HEK293 (cell line): ENCODE measurements at regions not wholly inside any gene's neighbourhood (a gene's known extent, or its start where the extent isn't known, plus 50 kb on each side); places are given as distances from the start of the nearest gene placed in this dataset.
"Not testable (repeated sequence)": the region's sequence is repeated elsewhere in the genome, so short reads cannot be mapped to it uniquely, and the experiment has no call there.

ENCODE experiments used
- CTCF ChIA-PET: fragments of 350-600 bp; formaldehyde crosslinking; extraction: SDS; loops from one replicate; lab custom pipeline; 2021; ENCODE audit warnings: antibody characterized with exemption; lab: Yijun Ruan, JAX
- POLR2A ChIA-PET: fragments of 300-600 bp; formaldehyde crosslinking; extraction: SDS; loops from one replicate; lab custom pipeline; 2020; ENCODE audit warnings: antibody characterized with exemption, inconsistent platforms; lab: Yijun Ruan, JAX
- H3K27ac ChIP-seq: fragments of 200-500 bp; sonication (Bioruptor generic); 2 replicates; pipeline ENCODE4 v1.5.1; 2014; ENCODE audit warnings: low read depth, low read length, control low read depth, inconsistent platforms; ENCODE audit errors: extremely low read depth
- H3K36me3 ChIP-seq, 2 experiments: fragments of 200-500 bp in 1 of 2; sonication (Bioruptor generic) in 1 of 2; 1 replicate in 1 of 2; 2 replicates in 1 of 2; pipeline ENCODE4 v1.5.1; 2014 to 2017; ENCODE audit warnings: inconsistent platforms in 2 of 2, low read length in 2 of 2; ENCODE audit not compliant: control insufficient read depth in 2 of 2, insufficient read depth in 1 of 2
- H3K4me1 ChIP-seq: fragments of 200-500 bp; sonication (Bioruptor generic); 2 replicates; pipeline ENCODE4 v1.5.1; 2014; ENCODE audit warnings: mild to moderate bottlenecking, low read length, inconsistent platforms; ENCODE audit not compliant: control insufficient read depth, insufficient read depth
- H3K4me3 ChIP-seq: 2 replicates; pipeline ENCODE4 v1.5.1; 2011; ENCODE audit warnings: low read depth, mild to moderate bottlenecking, control low read depth, low read length, moderate library complexity
- H3K9me3 ChIP-seq: fragments of 200-500 bp; sonication (Bioruptor generic); 2 replicates; pipeline ENCODE4 v1.5.1; 2014; ENCODE audit warnings: low read depth, low read length, inconsistent platforms; ENCODE audit not compliant: control insufficient read depth, insufficient read depth
- HOXC10 ChIP-seq: sonication (generic); formaldehyde crosslinking; IDR thresholded peaks from 2 replicates; pipeline ENCODE4 v1.8.1; 2023; ENCODE audit warnings: mild to moderate bottlenecking, missing genetic modification reagents
- SALL2 ChIP-seq: fragments of 450-650 bp; formaldehyde crosslinking; IDR thresholded peaks from 2 replicates; pipeline ENCODE4 v1.5.0; 2017; ENCODE audit warnings: missing biosample characterization, mild to moderate bottlenecking, missing genetic modification characterization, borderline replicate concordance
- WT1 ChIP-seq: fragments of 450-650 bp; formaldehyde crosslinking; IDR thresholded peaks from 2 replicates; pipeline ENCODE4 v1.5.1; 2016; ENCODE audit warnings: missing biosample characterization, missing genetic modification characterization
- YY2 ChIP-seq: fragments of 450-650 bp; formaldehyde crosslinking; IDR thresholded peaks from 2 replicates; pipeline ENCODE4 v1.5.1; 2016; ENCODE audit warnings: missing biosample characterization, missing genetic modification characterization
- ZBTB10 ChIP-seq: fragments of 450-650 bp; formaldehyde crosslinking; IDR thresholded peaks from 2 replicates; pipeline ENCODE4 v1.5.1; 2016; ENCODE audit warnings: missing biosample characterization, missing genetic modification characterization
- ZBTB6 ChIP-seq: fragments of 450-650 bp; formaldehyde crosslinking; IDR thresholded peaks from 2 replicates; pipeline ENCODE4 v1.5.1; 2017; ENCODE audit warnings: missing biosample characterization, missing genetic modification characterization
- ZBTB8A ChIP-seq: fragments of 450-650 bp; formaldehyde crosslinking; IDR thresholded peaks from 2 replicates; pipeline ENCODE4 v1.5.1; 2016; ENCODE audit warnings: missing biosample characterization, missing genetic modification characterization
- ZNF10 ChIP-seq: fragments of 450-650 bp; formaldehyde crosslinking; IDR thresholded peaks from 2 replicates; pipeline ENCODE4 v1.5.1; 2017; ENCODE audit warnings: missing biosample characterization, missing genetic modification characterization
- ZNF114 ChIP-seq: fragments of 450-650 bp; formaldehyde crosslinking; IDR thresholded peaks from 2 replicates; pipeline ENCODE4 v1.5.0; 2017; ENCODE audit warnings: missing biosample characterization, missing genetic modification characterization
- ZNF394 ChIP-seq: fragments of 450-650 bp; formaldehyde crosslinking; IDR thresholded peaks from 2 replicates; pipeline ENCODE4 v1.5.1; 2016; ENCODE audit warnings: missing biosample characterization, missing genetic modification characterization, mild to moderate bottlenecking, moderate library complexity, borderline replicate concordance
- ZNF423 ChIP-seq: fragments of 450-650 bp; formaldehyde crosslinking; IDR thresholded peaks from 2 replicates; pipeline ENCODE4 v1.5.1; 2016; ENCODE audit warnings: missing biosample characterization, missing genetic modification characterization
- ZNF426 ChIP-seq: fragments of 450-650 bp; formaldehyde crosslinking; IDR thresholded peaks from 2 replicates; pipeline ENCODE4 v1.5.1; 2017; ENCODE audit warnings: missing biosample characterization, missing genetic modification characterization, mild to moderate bottlenecking, inconsistent platforms, moderate library complexity
- ZNF555 ChIP-seq: fragments of 450-650 bp; formaldehyde crosslinking; conservative IDR thresholded peaks from 2 replicates; pipeline ENCODE4 v1.5.1; 2017; ENCODE audit warnings: missing biosample characterization, mild to moderate bottlenecking, missing genetic modification characterization, inconsistent platforms
- ZNF623 ChIP-seq: fragments of 450-650 bp; formaldehyde crosslinking; IDR thresholded peaks from 2 replicates; pipeline ENCODE4 v1.5.1; 2016; ENCODE audit warnings: missing biosample characterization, missing genetic modification characterization
- ZNF624 ChIP-seq: fragments of 450-650 bp; formaldehyde crosslinking; IDR thresholded peaks from 2 replicates; pipeline ENCODE4 v1.5.1; 2017; ENCODE audit warnings: missing biosample characterization, missing genetic modification characterization
- ZNF654 ChIP-seq: fragments of 450-650 bp; formaldehyde crosslinking; IDR thresholded peaks from 2 replicates; pipeline ENCODE4 v1.5.1; 2016; ENCODE audit warnings: low read depth, missing biosample characterization, missing genetic modification characterization
- ZNF830 ChIP-seq: fragments of 450-650 bp; IDR thresholded peaks from 2 replicates; pipeline ENCODE4 v1.5.0; 2018; ENCODE audit warnings: missing biosample characterization, missing genetic modification characterization, low read depth, mild to moderate bottlenecking, moderate library complexity
- TF ChIP-seq, protein P1 (sequence below): fragments of 450-650 bp; formaldehyde crosslinking; conservative IDR thresholded peaks from 2 replicates; pipeline ENCODE4 v1.5.1; 2016; ENCODE audit warnings: low read depth, missing biosample characterization, missing genetic modification characterization
- TF ChIP-seq, protein P2 (sequence below): fragments of 450-650 bp; formaldehyde crosslinking; conservative IDR thresholded peaks from 2 replicates; pipeline ENCODE4 v1.5.1; 2016; ENCODE audit warnings: low read depth, missing biosample characterization, missing genetic modification characterization
- TF ChIP-seq, protein P3 (sequence below): fragments of 450-650 bp; formaldehyde crosslinking; IDR thresholded peaks from 2 replicates; pipeline ENCODE4 v1.5.1; 2016; ENCODE audit warnings: missing biosample characterization, missing genetic modification characterization

GRCh38 chr3:35316841-35317240 is 322.5 kb upstream of the ARPP21 start:
- TF ChIP-seq ZNF623 (tag by site-specific recombination) (peak; percentile 39), ZNF654 (tag by site-specific recombination) (0 out of 2 replicates have a peak, but pooled peaks have one; percentile 10), ZNF555 (tag by site-specific recombination) (peak; percentile 45), ZNF426 (tag by site-specific recombination) (peak; percentile 58), ZBTB8A (peak; percentile 46; the same call in 1 of the 2 replicates), ZNF394 (tag by site-specific recombination) (peak; percentile 63; the same call in 1 of the 2 replicates)
- TF ChIP-seq, protein P1, sequence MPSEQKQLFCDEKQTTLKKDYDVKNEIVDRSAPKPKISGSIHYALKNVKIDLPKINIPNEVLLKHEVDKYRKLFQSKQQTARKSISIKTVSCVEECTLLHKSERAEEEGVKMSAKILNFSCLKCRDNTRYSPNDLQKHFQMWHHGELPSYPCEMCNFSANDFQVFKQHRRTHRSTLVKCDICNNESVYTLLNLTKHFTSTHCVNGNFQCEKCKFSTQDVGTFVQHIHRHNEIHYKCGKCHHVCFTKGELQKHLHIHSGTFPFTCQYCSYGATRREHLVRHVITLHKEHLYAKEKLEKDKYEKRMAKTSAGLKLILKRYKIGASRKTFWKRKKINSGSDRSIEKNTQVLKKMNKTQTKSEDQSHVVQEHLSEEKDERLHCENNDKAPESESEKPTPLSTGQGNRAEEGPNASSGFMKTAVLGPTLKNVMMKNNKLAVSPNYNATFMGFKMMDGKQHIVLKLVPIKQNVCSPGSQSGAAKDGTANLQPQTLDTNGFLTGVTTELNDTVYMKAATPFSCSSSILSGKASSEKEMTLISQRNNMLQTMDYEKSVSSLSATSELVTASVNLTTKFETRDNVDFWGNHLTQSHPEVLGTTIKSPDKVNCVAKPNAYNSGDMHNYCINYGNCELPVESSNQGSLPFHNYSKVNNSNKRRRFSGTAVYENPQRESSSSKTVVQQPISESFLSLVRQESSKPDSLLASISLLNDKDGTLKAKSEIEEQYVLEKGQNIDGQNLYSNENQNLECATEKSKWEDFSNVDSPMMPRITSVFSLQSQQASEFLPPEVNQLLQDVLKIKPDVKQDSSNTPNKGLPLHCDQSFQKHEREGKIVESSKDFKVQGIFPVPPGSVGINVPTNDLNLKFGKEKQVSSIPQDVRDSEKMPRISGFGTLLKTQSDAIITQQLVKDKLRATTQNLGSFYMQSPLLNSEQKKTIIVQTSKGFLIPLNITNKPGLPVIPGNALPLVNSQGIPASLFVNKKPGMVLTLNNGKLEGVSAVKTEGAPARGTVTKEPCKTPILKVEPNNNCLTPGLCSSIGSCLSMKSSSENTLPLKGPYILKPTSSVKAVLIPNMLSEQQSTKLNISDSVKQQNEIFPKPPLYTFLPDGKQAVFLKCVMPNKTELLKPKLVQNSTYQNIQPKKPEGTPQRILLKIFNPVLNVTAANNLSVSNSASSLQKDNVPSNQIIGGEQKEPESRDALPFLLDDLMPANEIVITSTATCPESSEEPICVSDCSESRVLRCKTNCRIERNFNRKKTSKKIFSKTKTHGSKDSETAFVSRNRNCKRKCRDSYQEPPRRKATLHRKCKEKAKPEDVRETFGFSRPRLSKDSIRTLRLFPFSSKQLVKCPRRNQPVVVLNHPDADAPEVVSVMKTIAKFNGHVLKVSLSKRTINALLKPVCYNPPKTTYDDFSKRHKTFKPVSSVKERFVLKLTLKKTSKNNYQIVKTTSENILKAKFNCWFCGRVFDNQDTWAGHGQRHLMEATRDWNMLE (tag by site-specific recombination) = peak; percentile 66
- TF ChIP-seq, protein P2, sequence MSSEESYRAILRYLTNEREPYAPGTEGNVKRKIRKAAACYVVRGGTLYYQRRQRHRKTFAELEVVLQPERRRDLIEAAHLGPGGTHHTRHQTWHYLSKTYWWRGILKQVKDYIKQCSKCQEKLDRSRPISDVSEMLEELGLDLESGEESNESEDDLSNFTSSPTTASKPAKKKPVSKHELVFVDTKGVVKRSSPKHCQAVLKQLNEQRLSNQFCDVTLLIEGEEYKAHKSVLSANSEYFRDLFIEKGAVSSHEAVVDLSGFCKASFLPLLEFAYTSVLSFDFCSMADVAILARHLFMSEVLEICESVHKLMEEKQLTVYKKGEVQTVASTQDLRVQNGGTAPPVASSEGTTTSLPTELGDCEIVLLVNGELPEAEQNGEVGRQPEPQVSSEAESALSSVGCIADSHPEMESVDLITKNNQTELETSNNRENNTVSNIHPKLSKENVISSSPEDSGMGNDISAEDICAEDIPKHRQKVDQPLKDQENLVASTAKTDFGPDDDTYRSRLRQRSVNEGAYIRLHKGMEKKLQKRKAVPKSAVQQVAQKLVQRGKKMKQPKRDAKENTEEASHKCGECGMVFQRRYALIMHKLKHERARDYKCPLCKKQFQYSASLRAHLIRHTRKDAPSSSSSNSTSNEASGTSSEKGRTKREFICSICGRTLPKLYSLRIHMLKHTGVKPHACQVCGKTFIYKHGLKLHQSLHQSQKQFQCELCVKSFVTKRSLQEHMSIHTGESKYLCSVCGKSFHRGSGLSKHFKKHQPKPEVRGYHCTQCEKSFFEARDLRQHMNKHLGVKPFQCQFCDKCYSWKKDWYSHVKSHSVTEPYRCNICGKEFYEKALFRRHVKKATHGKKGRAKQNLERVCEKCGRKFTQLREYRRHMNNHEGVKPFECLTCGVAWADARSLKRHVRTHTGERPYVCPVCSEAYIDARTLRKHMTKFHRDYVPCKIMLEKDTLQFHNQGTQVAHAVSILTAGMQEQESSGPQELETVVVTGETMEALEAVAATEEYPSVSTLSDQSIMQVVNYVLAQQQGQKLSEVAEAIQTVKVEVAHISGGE (tag by site-specific recombination) = peak; percentile 56
- H3K36me3 ChIP-seq, CTCF ChIA-PET, POLR2A ChIA-PET, H3K4me1 ChIP-seq, H3K9me3 ChIP-seq, H3K4me3 ChIP-seq, H3K27ac ChIP-seq: not testable (repeated sequence)

- ChIA-PET POLR2A (no interaction called here), CTCF (no interaction called here)
- Histone ChIP-seq H3K4me1 (no peaks in the 10 kb centered on the region), H3K9me3 (no peaks in the 10 kb centered on the region), H3K4me3 (no peak overlapping the region), H3K36me3 (no peaks in the 10 kb centered on the region), H3K27ac (no peak overlapping the region)
- TF ChIP-seq HOXC10 (CRISPR knock-in tag) = no peak
- TF ChIP-seq ZNF10 (tag by site-specific recombination) = no peak
- TF ChIP-seq, protein P3, sequence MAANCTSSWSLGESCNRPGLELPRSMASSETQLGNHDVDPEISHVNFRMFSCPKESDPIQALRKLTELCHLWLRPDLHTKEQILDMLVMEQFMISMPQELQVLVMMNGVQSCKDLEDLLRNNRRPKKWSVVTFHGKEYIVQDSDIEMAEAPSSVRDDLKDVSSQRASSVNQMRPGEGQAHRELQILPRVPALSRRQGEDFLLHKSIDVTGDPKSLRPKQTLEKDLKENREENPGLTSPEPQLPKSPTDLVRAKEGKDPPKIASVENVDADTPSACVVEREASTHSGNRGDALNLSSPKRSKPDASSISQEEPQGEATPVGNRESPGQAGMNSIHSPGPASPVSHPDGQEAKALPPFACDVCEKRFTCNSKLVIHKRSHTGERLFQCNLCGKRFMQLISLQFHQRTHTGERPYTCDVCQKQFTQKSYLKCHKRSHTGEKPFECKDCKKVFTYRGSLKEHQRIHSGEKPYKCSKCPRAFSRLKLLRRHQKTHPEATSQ (tag by site-specific recombination) = no peak
- TF ChIP-seq ZNF423 = no peak
- no peak for TF ChIP-seq ZNF114 (tag by site-specific recombination)
- TF ChIP-seq ZBTB10 (tag by site-specific recombination) = no peak
- no peak for TF ChIP-seq WT1
- TF ChIP-seq SALL2 = no peak
- TF ChIP-seq ZBTB6 = no peak
- no peak for TF ChIP-seq ZNF830 (tag by site-specific recombination)
- no peak for TF ChIP-seq ZNF624 (tag by site-specific recombination)
- TF ChIP-seq YY2 (tag by site-specific recombination) = no peak
These were observed 318.5 kb upstream of the ARPP21 start for GRCh38 chr3:35320646-35321407.
